Dedifferentiated amniotic fluid mesenchymal stem cell (primary cell): ENCODE measurements at regions not wholly inside any gene's neighbourhood (a gene's known extent, or its start where the extent isn't known, plus 50 kb on each side); places are given as distances from the start of the nearest gene placed in this dataset.
A peak's percentile ranks its signal among the peaks of the same experiment; 100 is the strongest.

Experiments
- DNase-seq: peaks from one replicate; pipeline ENCODE4 v3.0.0-alpha.2; 2016; ENCODE audit errors: extremely low spot score

DNA sequence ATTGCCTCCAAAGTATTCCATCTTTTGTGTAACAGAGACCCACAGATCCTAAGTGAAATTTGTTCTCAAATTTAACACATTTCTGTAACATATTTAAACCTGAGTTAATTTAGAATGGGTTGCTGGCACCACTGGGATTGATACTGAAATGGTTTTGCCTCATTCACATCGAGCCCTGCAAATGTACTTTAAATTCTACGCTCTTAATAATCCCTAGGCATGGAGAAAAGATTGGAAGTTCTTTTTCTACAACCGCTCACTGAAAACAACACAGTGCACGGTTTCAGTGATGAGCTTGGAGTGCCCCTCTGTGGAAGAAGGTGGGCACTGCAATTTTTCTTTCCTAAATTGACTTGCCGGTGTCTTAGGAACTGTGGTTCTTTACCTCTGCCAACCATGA lies 109.9 kb upstream of the ATP11B start:
- peak; percentile 78 for DNase-seq

DNA sequence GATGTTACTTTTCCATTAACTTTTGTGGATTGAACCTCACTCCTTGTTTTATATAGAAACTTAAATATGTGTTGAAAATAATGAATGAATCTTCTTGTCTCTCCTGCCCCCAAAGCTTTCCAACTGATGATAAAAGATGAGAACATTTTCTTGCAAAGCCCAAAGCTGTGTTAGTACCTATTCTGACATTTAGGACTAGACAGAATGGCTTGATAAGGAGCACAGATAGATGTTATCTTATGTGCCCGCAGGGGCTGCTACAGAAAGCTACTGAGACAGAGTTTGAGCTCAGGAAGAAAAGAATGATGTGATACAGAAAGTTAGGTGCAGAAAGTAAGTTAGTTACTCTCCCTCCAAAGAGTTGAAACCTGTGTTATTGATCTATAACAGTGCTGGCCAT lies 109.4 kb upstream of the ATP11B start:
- DNase-seq = no peak

DNA sequence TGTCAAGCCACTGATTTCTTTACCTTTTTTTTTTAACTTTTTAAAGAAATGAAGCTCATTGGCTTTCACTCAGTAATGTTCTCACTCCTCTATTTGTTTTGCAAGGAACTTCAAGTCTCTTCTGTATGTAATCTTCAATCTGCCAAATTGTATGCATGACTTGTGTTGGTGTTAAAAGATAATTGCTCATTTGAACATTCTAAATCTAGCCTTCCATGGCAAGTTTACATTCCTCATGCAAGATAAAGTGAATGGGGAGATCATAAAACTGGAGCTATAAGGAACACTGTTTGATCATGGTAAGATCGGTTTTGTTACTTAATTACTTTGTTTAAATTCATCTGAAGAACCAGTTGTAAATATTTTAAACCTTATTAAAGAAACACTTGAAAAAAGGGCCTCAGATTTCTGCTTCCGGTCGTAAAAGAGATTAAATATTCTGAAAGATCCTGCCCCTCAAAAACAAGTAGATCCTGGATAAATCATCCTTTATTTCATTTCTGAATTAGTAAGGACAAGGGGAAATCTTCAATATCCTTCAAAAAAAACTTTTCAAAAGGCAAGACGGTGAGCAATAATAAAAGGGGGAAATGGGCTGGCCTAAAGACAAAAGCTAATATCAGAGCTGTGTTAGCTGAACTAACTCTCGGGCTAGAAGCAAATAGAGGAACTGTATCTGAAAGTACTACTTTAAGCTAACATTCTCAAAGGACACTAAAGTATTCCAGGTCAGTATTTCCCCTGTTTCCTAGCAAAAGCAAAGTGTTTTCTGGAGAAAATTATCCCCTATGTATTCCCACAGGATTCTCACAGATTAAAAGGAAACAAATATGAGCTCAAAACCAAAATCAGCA lies 107.0 kb upstream of the ATP11B start:
- DNase-seq = no peak

DNA sequence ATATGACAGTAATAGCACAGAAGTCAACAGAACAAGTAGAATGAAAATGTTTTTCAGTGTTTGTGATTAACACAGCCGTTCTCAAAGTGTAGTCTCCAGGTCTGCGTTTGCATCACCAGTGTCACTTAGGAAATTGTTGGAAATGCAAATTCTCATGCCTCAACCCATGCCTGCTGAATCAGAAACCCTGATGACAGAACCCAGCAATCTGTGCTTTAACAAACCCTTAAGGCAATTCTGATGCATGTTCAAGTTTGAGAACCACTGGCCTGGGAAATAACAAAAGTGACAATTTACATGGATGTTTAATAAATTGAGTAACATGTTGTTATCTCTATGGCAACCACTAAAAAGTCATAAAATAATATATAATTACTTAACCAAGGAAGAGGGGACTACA lies 103.1 kb upstream of the ATP11B start:
- no peak for DNase-seq

DNA sequence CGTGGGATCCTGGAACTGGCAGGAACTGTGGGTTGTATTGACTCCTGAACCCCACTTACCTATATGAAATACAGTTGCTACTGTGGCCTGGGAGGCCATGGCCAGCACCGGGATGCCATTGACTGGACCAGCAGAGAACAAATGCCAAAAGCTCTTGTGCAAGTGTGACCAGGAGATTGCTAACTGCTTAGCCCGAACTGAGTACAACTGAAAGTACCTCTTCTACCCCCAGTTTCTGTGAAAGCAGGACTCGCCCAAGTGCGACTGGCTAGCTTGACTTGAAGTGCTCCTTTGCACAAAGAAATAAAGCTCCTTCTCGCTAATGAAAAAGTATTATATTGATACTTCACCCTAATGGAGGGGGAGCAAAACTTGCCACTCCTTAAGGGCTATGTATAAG lies 101.3 kb upstream of the ATP11B start:
- no peak for DNase-seq

DNA sequence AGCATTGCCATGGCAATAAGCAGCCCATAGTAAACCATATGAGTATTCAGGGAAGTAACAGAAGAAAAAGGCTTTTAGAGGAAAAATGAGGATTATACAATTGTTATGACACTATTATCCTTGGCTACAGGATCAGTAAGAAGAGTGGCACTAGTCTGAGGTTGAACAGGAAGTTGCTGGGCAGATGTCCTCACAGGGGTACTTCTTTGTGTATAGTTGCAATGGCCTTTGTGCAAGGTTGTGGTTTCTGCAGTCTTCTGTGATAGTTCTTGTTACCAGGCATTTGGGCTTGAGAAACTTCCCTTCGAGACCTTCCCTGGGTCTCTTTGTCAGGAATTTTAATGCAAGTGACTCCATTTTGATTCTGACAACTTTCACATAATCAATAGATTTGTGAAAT lies 100.6 kb upstream of the ATP11B start:
- no peak for DNase-seq

DNA sequence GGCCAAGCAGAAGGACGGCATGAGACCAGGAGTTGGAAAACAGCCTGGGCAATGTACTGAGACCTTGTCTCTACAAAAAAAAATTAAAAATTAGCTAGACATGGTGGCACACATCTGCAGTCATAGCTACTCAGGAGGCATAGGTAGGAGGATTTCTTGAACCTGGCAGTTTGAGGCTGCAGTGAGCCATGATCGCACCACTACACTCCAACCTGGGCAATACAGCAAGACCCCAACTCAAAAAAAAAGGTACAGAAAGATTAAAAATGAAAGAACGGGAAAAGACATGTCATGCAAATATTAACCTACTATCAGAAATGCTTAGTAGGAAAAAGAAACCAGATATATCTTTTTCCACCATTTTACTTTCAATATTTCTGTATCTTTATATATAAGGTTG lies 99.6 kb upstream of the ATP11B start:
- no peak for DNase-seq

DNA sequence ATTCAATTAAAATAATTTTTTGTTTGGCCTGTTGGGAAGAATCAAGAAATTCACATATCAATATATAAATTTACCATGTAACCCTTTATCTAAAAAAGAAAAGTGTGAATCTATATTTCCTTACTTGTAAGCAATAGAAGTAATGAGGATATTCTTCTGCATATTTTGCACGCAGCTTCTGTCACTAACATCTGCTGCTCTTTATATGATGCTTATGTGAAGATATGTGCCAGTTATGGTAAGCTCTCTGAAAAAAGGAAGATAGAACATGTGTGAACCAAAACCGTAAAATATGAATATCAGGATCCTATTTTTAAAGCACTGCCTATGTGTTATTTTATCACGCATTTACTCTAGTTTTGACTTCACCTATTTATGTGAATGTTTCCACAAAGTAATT lies 96.4 kb upstream of the ATP11B start:
- DNase-seq = no peak

DNA sequence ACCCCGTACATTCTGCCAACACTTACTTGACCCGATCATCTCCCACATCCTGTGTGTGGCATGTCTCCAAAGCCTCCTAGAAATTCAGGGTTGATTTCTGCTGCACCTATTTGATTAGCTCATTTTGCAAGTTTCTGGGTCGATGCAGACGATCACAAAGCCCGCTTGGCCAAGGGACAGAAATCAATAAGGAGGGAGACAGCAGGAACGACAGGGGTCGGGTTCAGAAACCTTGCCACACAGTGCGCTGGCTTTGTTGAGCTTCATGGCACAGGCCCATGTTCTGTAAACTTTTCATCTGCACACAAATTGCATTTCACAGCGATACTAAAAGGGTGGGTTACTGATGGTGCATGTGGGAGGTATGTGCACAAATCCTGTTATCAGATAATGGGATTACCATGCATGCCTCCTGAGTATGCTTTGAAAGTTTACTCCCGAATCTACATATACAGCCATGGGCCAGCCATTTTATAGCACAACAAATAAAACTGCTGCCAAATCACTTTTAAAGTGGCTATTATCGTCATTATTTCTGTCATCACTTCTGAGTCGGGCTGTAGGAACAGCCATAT lies 95.9 kb upstream of the ATP11B start:
- no peak for DNase-seq

DNA sequence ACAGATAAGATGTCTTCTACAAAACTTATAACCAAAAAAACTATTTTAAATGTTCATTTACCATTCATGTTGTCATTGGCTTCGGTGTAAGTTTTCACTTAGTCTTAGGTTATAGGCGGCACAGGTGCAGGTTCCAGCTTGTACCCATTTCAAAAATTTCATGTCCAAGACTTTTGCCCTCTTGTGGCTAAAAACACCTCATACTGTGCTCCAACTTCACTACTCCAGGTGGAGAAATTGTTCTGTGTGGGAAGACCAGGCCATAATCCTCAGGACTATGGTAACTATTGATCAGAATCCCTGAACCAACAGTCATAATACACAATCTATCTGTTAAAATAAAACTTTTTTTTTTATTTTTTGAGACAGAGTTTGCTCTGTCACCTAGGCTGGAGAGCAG lies 95.2 kb upstream of the ATP11B start:
- no peak for DNase-seq

DNA sequence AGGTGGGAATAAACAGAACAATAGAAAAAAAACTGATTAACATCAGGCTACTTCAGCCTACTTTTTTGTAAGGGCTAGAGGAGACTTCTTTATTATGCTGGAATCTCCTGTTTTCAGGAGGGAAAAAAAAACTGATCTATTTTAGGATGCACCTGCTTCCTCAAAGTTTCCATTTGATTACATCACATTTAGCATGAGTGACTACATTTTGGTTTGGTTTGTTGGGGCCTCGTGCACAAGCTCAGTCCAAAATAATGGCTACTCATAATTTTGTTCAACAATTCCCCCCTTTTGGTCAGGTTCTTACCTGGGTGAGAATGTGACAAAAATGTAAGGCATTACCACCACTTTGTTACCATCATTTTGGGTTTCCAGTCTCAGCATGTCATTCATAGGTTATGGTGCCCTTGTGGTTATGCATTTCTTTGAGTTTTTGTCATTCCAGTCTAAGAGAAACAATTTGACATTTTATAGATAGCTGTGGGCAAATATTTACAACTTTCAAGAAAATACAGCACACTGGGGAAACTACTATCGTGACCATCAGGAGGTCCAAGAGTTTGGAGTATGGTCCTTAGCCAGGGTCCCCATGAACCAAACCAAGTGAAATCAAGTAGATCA lies 93.6 kb upstream of the ATP11B start:
- no peak for DNase-seq

DNA sequence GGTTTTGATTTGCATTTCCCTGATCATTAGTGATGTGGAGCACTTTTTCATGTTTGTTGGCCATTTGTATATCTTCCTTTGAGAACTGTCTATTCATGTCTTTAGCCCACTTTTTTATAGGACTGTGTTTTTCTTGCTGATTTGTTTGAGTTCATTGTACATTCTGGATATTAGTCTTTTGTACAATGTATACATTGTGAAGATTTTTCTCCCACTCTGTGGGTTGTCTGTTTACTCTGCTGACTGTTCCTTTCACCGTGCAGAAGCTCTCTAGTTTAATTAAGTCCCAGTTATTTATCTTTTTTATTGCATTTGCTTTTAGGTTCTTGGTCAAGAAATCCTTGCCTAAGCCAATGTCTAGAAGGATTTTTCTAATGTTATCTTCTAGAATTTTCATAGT lies 91.1 kb upstream of the ATP11B start:
- DNase-seq = no peak

DNA sequence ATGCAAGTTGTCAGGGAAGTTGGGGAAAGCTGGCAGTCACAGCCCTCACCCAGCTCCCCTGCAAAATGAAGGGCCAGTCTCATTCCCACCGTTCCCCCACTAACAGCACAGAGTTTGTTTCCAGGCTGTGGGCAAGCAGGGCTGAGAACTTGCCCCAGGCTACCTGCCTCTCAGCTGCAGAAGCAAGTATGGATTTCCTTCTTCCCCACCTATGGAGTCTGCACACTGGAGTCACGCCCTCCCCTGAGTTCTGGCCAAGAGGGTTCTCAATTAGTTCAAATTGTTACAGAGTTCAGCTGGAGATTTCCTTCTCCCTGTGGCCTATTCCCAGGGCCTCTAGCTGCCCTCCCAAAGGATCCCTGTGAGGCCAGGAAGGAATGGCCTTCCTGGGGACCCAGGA lies 90.1 kb upstream of the ATP11B start:
- DNase-seq = no peak

DNA sequence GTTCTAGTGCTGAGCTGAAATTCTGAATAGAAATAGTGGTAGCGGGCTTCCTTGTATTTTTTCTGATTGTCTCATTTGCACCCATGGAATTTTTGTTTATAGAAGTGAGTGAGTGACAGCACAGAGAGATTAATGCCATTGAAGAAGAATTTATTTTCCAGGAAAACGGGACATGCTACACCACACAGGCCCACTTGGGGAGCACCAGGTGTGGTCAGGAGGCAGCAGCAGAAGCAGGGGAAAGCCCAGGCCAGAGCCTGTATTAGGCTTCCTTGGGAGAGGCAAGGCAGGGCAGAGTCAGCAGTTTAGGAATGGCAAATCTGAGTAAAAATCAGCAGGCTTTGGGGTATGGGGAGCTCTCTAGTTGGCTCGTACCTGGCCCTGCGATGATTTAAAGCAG lies 88.4 kb upstream of the ATP11B start:
- no peak for DNase-seq

DNA sequence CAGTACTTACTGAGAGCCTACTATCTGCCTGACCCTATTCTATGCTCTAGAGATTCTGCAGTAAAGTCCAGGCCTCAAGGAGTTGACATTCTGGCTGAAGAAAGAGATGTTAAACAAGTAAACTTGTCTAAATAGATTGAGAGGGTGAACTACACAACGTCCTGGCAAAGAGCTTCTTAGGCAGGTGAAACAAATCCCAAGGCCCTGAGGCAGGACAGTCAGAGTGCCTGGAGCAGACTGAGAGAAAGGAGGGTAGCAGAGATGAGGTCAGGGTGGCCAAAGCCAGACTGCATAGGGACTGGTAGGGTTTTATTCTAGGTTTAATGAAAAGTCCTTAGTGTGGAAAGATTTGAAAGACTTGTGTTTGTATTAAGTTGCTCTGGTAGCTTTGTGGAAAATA lies 84.5 kb upstream of the ATP11B start:
- DNase-seq = no peak

DNA sequence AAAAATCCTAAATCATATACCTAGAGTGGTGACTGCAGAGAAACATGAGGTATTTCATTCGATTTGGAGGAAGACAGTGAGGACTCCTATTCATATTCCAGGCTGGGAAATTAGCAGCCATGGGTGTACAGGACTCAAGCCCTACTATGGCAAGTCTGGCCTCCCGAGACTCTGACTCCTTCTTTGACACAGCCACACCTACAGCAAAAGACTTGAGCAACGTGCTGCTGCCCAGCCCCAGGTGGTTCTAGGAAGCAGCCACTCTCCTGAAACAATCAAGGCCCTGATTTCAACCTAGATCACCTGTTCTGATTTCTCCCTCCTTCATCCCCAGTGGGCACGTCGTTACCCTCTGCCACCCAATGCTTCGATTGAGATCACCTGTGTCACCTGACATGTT lies 84.0 kb upstream of the ATP11B start:
- DNase-seq = no peak

DNA sequence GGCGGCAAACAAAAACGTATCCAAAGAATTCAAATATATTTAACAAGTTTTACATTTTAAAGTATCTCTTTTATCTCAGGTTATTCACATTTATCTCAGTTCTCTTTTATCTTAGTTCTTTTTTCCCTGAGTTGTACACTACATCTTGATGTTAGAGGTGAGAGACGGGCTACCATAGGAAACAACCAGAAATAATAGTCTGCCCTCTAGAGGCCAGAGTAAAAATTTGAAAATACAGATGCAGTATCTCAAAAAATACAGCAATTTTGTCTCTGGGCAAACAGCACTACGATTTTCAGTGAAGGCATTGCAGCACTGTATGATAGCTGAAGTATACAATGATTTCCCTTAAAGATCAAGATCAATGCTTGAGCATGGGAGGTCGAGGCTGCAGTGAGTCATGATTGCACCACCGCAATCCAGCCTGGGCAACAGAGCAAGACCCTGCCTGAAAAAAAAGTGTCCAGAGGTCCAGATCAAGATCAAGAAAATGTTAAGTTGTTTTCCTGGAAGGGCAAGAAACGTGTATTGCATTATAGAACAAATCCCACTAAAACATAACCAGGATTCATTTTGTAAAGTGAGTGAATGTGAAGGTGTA lies 82.6 kb upstream of the ATP11B start:
- no peak for DNase-seq

DNA sequence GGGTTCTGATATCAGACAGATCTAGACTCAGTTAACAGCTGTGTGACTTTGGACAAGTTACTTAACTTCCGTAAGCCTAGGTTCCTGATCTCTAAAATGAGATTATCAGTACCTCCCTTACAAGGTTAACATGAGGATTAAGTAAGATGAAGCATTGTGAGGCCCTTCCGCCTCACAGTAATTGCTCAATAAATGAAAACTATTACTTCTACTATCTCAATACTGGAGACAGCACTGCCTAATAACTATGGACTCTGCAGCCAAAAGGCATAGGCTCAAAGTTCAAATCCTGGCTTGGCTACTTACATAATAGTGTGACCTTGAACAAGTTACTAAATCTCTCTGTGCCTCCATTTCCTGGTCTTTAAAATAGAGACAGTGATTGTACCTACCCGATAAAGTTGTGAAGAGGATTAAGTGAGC lies 82.0 kb upstream of the ATP11B start:
- DNase-seq = no peak

DNA sequence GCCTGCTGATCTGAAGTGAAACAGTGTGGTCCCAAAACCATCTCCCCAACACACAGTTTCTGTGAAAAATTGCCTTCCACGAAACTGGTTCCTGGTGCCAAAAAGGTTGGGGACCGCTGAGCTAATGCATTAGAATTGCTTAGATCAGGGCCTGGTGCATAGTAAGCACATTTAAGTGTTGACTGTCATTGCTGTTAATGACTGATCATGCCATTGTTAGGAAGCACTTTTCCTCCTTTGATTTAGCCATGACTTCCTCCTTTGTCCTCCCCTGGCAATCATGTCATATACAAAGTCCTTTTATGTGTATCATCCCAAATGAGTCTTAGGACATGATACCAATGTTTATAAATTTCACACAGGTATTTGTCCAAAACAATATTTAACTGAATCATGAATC lies 81.5 kb upstream of the ATP11B start:
- no peak for DNase-seq

DNA sequence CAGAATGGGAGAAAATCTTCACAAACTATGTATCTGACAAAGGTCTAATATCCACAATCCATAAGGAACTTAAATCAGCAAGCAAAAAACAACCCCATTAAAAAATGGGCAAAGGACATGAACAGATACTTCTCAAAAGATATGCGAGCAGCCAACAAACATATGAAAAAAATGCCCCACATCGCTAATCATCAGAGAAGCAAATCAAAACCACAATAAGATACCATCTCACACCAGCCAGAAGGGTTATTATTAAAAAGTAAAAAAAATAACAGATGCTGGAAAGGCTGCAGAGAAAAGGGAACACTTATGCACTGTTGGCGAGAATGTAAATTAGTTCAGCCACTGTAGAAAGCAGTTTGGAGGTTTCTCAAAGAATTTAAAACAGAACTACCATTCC lies 80.2 kb upstream of the ATP11B start:
- DNase-seq = no peak

DNA sequence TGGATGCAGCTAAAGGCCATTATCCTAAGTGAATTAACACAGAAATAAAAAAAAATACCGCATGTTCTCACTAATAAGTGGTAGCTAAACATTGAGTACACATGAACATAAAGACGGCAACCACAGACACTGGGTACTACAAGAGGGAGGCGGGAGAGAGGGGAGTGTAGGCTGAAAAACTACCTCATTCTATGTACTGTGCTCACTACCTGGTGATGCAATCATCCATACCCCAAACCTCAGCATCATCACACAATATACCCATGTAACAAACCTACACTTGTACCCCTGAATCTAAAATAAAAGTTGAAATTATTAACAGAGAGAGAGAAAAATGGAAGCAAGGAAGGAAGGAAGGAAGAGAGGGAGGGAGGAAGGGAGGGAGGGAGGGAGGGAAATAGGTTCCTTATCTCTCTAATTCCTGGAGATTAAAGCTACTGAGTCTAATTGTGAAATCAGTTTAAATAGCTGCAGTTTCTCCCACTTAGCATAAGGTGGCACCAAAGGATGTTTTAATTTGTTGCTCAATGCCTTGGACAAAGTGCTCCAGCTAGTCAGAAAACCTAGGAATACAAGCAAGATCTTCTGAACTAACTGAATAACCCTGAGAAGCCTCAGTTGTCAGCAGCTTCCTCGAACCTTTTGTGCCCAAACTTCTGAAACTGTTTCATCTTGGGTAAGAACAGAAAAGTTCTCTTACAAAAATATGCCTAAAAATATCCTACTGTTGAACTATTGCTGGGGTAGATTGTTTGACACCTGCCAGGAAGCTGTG lies 79.4 kb upstream of the ATP11B start:
- DNase-seq = peak; percentile 86

DNA sequence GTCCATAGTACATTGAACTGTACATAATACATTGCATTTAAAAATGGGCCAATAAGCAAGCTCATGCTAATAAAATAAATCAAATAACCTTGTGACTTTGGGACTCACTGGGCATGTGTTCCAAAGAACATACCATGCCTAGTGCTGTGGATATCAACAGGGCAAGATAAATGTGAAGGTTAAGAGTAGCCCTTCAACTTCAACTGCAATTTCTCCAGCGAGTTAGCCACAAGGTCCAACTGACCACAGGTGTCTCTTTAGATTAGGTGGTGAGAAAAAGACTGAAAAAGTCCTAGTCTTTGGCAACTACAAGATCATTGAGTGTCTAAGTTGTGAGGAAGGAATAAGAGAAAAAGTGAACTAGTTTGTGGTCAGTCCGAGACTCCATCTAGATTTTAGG lies 78.3 kb upstream of the ATP11B start:
- DNase-seq = no peak
